AG04450 (cell line): ENCODE measurements at regions not wholly inside any gene's neighbourhood (a gene's known extent, or its start where the extent isn't known, plus 50 kb on each side); places are given as distances from the start of the nearest gene placed in this dataset.
"Not testable (repeated sequence)": the region's sequence is repeated elsewhere in the genome, so short reads cannot be mapped to it uniquely, and the experiment has no call there.

Source experiments
- CTCF ChIA-PET: fragments of 300-600, 350-600 bp; formaldehyde crosslinking; extraction: SDS; loops from one replicate; lab custom pipeline; 2022; ENCODE audit warnings: antibody characterized with exemption, inconsistent platforms; lab: Charles Lee
- POLR2A ChIA-PET: fragments of 350-600 bp; formaldehyde crosslinking; extraction: SDS; loops from one replicate; lab custom pipeline; 2021; ENCODE audit warnings: antibody characterized with exemption, inconsistent platforms; lab: Yijun Ruan, JAX
- DNase-seq: peaks from one replicate; pipeline ENCODE4 v3.0.0-alpha.2; 2011; ENCODE audit warnings: low read depth, low spot score
- H3K27ac ChIP-seq: one replicate; pipeline ENCODE4 v1.5.1; 2012; ENCODE audit warnings: low read depth, low read length, control low read depth
- H3K27me3 ChIP-seq: one replicate; pipeline ENCODE4 v1.6.0; 2012; ENCODE audit warnings: low read length; ENCODE audit not compliant: control insufficient read depth, insufficient read depth
- H3K4me3 ChIP-seq: 2 replicates; pipeline ENCODE4 v1.5.1; 2011; ENCODE audit warnings: mild to moderate bottlenecking, low read depth, low read length, control low read depth
- H3K9me3 ChIP-seq: 2 replicates; pipeline ENCODE4 v1.5.1; 2012; ENCODE audit warnings: low read length; ENCODE audit not compliant: control insufficient read depth, insufficient read depth
- TF ChIP-seq, protein P1 (sequence below): IDR thresholded peaks from 2 replicates; pipeline ENCODE4 v1.5.1; 2011; ENCODE audit warnings: low read depth, low read length, control low read depth, inconsistent platforms

- Histone ChIP-seq H3K9me3 (no peaks in the 10 kb centered on the region), H3K4me3 (no peak overlapping the region), H3K27me3 (no peaks in the 10 kb centered on the region), H3K27ac (no peak overlapping the region)
- POLR2A ChIA-PET = no interaction called here
- CTCF ChIA-PET = interaction anchor here (0.6 kb wide), 1 partner anchor 1945 kb away, joined by 5 read pairs; no protein-coding TSS in a partner anchor
- TF ChIP-seq, protein P1, sequence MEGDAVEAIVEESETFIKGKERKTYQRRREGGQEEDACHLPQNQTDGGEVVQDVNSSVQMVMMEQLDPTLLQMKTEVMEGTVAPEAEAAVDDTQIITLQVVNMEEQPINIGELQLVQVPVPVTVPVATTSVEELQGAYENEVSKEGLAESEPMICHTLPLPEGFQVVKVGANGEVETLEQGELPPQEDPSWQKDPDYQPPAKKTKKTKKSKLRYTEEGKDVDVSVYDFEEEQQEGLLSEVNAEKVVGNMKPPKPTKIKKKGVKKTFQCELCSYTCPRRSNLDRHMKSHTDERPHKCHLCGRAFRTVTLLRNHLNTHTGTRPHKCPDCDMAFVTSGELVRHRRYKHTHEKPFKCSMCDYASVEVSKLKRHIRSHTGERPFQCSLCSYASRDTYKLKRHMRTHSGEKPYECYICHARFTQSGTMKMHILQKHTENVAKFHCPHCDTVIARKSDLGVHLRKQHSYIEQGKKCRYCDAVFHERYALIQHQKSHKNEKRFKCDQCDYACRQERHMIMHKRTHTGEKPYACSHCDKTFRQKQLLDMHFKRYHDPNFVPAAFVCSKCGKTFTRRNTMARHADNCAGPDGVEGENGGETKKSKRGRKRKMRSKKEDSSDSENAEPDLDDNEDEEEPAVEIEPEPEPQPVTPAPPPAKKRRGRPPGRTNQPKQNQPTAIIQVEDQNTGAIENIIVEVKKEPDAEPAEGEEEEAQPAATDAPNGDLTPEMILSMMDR = no peak
- DNase-seq = no peak
Observed at GRCh38 chr2:187890690-187891089, 336.5 kb upstream of the TFPI start.

DNA sequence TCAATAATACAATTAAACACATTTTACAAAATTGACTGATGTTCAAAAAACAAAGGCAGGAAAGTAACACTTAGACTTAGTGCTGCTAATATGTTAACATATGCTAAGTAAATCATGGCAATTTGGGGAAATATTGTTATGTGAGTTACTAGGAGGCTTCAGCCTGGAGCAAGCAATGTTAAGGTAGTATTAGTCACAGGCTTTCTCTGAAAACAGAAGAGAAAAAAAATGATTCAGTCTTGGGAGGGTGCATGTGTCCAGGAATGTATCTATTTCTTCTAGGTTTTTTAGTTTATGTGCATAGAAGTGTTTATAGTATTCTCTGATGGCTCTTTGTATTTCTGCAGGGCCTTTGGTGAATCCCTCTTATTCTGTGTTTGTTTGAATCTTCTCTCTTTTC, 345.8 kb upstream of the TFPI start:
- no peak overlapping the region for H3K27ac ChIP-seq
- H3K9me3 ChIP-seq = no peaks in the 10 kb centered on the region
- no peak for DNase-seq
- ChIA-PET POLR2A (no interaction called here), CTCF (interaction anchor here (0.7 to 1.1 kb wide), 2 partner anchors 17 to 40 kb away, joined by 4 to 10 read pairs; no protein-coding TSS in a partner anchor)
- no peak overlapping the region for H3K4me3 ChIP-seq
- H3K27me3 ChIP-seq = no peaks in the 10 kb centered on the region
- TF ChIP-seq, protein P1 = no peak

- DNase-seq = no peak
- CTCF ChIA-PET = no interaction called here
- no peaks in the 10 kb centered on the region for H3K9me3 ChIP-seq
Observed at GRCh38 chr2:187906021-187906420, 351.8 kb upstream of the TFPI start.

DNA sequence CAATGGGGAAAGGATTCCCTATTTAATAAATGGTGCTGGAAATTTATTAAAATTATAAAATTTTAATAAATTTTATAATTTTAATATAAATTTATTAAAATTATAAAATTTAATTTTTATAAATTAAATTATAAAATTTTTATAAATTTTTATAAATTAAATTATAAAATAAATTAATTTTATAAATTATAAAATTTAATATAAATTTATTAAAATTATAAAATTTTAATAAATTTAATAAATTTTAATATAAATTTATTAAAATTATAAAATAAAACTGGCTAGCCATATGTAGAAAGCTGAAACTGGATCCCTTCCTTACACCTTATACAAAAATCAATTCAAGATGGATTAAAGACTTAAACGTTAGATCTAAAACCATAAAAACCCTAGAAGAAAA, 356.7 kb upstream of the TFPI start:
- H3K27ac ChIP-seq, CTCF ChIA-PET, POLR2A ChIA-PET, H3K27me3 ChIP-seq, H3K4me3 ChIP-seq, H3K9me3 ChIP-seq, DNase-seq: not testable (repeated sequence)

More at GRCh38 chr2:187906021-187906420, 351.8 kb upstream of the TFPI start:
- Histone ChIP-seq H3K27me3 (no peaks in the 10 kb centered on the region), H3K27ac (no peak overlapping the region), H3K4me3 (no peak overlapping the region)
- POLR2A ChIA-PET = no interaction called here
- TF ChIP-seq, protein P1 = no peak

GRCh38 chr2:187912950-187913349, 358.7 kb upstream of the TFPI start:
- Histone ChIP-seq H3K27ac (no peak overlapping the region), H3K27me3 (no peaks in the 10 kb centered on the region), H3K4me3 (no peak overlapping the region), H3K9me3 (no peaks in the 10 kb centered on the region)
- no peak for DNase-seq
- CTCF ChIA-PET = no interaction called here
- POLR2A ChIA-PET = no interaction called here
- TF ChIP-seq, protein P1 = no peak

- no peak for DNase-seq
- Histone ChIP-seq H3K4me3 (no peak overlapping the region), H3K27me3 (no peaks in the 10 kb centered on the region), H3K27ac (no peak overlapping the region), H3K9me3 (no peaks in the 10 kb centered on the region)
- TF ChIP-seq, protein P1 = no peak
- ChIA-PET POLR2A (no interaction called here), CTCF (no interaction called here)
Observed at GRCh38 chr2:187915810-187916209, 361.6 kb upstream of the TFPI start.
